ENCODE measurements at regions not wholly inside any gene's neighbourhood (a gene's known extent, or its start where the extent isn't known, plus 50 kb on each side); places are given as distances from the start of the nearest gene placed in this dataset.

DNA sequence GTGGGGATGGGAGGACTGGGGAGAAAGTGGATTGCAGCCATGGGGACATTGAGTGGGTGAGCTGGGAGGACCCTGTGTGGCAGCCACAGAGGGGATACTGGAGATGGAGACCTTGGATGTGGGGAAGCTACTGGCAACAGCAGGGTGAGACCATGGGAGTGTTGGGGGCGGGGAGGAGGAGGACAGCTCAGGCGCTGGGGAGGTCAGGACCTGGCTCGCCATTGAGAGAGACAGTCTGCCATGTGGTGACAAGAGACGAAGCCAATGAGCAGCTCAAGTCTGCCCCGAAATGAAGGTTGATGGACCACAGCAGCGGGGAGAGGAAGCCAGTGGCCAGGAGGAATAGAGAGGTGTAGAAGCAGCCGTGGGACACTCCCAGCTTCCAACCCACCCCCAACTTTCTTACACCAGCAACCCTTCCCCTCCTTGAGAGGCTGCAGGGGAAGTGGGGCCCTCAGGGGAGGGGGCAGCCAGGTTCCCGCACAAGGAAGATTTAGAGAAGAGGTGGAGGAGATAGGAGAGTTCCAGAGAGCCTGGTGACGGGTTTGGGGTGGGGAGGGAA, 118.1 kb downstream of the ASB7 start:
- Histone ChIP-seq H3K27ac (ENCODE audit: low read depth, low read length) (no peak overlapping the region), H3K9ac (ENCODE audit: extremely low read depth, low read length, poor library complexity, severe bottlenecking) (no peak overlapping the region), H3K9me3 (ENCODE audit: control insufficient read depth, low read length) (no peaks in the 10 kb centered on the region), H3K36me3 (ENCODE audit: control insufficient read depth, insufficient read depth, low read length) (no peaks in the 10 kb centered on the region), H3K4me1 (ENCODE audit: control insufficient read depth, insufficient read depth, low read length) (no peaks in the 10 kb centered on the region), H3K4me3 (ENCODE audit: low read length) (no peak overlapping the region), H3K27me3 (ENCODE audit: control insufficient read depth, insufficient read depth, low read length, poor library complexity, severe bottlenecking) (no peaks in the 10 kb centered on the region)
- peaks cover 11% of the 10 kb centered on the region for H3K4me1 Mint-ChIP-seq
- DNase-seq: no peak
- no peak overlapping the region for H3K27ac Mint-ChIP-seq
- no peak overlapping the region for H3K4me3 Mint-ChIP-seq
- peaks cover 17% of the 10 kb centered on the region for H3K27me3 Mint-ChIP-seq (ENCODE audit: insufficient read depth)
- WGBS, 2 experiments (ENCODE audit: insufficient coverage in 1 of 2, insufficient read length in 1 of 2): 86% methylated on average over 4 to 8 of the region's 9 CpGs
- H3K9me3 Mint-ChIP-seq: no peaks in the 10 kb centered on the region
- no peaks in the 10 kb centered on the region for H3K36me3 Mint-ChIP-seq (ENCODE audit: low read depth)
- TF ChIP-seq CTCF (conservative IDR thresholded peaks at IDR 0.05): no peak

DNA sequence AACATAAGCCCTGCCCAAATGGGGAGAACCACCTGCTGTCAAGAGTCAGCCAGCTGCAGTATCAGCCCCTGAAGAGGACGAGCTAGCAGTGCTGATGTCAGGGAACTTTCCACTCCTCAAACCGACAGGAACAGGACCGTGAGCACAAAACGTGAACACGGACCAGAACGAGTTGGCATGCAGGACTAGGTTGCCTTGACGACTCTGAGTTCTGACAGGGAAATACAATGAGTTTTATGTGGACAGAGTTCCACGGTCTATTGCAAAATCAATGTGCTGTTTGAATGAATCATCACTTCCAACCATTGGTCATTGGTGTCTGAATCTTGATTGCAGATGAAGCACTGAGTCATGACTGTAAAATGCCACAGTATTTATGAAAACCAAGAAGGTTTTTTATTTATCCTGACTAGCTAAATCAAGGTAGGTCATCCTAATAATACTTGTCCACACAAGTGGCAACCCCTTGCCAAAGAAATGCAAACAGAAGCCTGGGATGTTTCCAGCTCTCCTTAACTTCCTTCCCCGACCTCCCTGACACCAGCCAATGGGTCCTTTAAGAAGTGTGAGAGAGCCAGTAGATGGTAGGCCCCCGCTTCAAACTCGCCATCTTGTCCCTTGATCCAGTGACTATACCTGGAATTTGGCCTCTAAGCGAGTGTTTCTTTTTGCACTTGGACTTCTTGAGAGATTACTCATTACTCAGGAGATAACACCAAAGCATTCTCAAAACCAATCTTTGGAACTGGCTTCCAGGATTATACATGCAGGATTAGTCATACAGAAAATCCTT, 119.6 kb downstream of the ASB7 start:
- H3K4me3 Mint-ChIP-seq: no peak overlapping the region
- Histone ChIP-seq H3K9me3 (ENCODE audit: control insufficient read depth, low read length) (no peaks in the 10 kb centered on the region), H3K9ac (ENCODE audit: extremely low read depth, low read length, poor library complexity, severe bottlenecking) (no peak overlapping the region), H3K4me1 (ENCODE audit: control insufficient read depth, insufficient read depth, low read length) (no peaks in the 10 kb centered on the region), H3K27me3 (ENCODE audit: control insufficient read depth, insufficient read depth, low read length, poor library complexity, severe bottlenecking) (no peaks in the 10 kb centered on the region), H3K27ac (ENCODE audit: low read depth, low read length) (no peak overlapping the region), H3K4me3 (ENCODE audit: low read length) (no peak overlapping the region), H3K36me3 (ENCODE audit: control insufficient read depth, insufficient read depth, low read length) (no peaks in the 10 kb centered on the region)
- peaks cover 9% of the 10 kb centered on the region for H3K4me1 Mint-ChIP-seq
- no peak for TF ChIP-seq CTCF (conservative IDR thresholded peaks at IDR 0.05)
- H3K9me3 Mint-ChIP-seq: no peaks in the 10 kb centered on the region
- peaks cover 17% of the 10 kb centered on the region for H3K27me3 Mint-ChIP-seq (ENCODE audit: insufficient read depth)
- H3K27ac Mint-ChIP-seq: no peak overlapping the region
- H3K36me3 Mint-ChIP-seq (ENCODE audit: low read depth): no peaks in the 10 kb centered on the region
- peak; percentile 24 for DNase-seq
- WGBS, 2 experiments (ENCODE audit: insufficient coverage in 1 of 2, insufficient read length in 1 of 2): 82 to 91% methylated on average over 11 to 12 of the region's 12 CpGs

DNA sequence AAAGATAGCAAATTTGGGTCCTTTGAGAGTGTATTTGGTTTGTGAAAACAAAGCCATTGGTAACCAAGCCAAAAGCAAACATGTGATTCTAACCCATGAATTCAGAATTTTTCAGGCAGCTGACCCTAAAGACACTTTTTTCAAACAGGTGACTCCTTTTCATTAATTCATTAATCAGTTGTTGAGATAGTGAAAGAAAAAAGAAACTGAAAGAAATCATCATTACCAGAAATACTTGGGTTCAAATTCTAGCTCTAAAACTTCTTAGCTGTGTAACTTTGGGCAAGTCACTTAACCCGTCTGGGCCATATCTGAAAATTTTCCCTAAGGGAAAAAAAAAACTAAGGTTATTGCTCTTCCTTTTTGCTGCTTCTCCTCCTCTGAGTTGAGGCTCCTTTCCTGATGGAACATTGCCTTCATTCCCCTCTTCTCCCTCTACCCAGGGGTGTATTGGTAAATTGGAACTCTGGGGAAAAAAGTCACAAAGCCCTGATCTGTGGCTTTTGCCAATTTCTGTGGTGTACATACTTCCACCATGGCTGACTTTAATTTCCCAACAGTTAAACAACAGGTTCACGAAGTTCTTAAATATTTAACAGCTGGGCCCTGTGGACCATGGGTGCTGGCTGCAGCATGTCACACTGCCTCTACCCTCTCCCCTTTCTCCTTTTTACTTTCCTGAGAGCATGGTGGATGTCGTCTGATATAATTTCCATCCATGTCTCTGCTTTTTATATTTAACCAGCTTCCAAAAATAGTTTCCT, 120.3 kb downstream of the ASB7 start:
- H3K4me1 Mint-ChIP-seq: peaks cover 9% of the 10 kb centered on the region
- peaks cover 20% of the 10 kb centered on the region for H3K27me3 Mint-ChIP-seq (ENCODE audit: insufficient read depth)
- Histone ChIP-seq H3K9me3 (ENCODE audit: control insufficient read depth, low read length) (no peaks in the 10 kb centered on the region), H3K27me3 (ENCODE audit: control insufficient read depth, insufficient read depth, low read length, poor library complexity, severe bottlenecking) (no peaks in the 10 kb centered on the region), H3K27ac (ENCODE audit: low read depth, low read length) (no peak overlapping the region), H3K36me3 (ENCODE audit: control insufficient read depth, insufficient read depth, low read length) (no peaks in the 10 kb centered on the region), H3K4me3 (ENCODE audit: low read length) (no peak overlapping the region), H3K4me1 (ENCODE audit: control insufficient read depth, insufficient read depth, low read length) (no peaks in the 10 kb centered on the region), H3K9ac (ENCODE audit: extremely low read depth, low read length, poor library complexity, severe bottlenecking) (no peak overlapping the region)
- H3K4me3 Mint-ChIP-seq: no peak overlapping the region
- no peak for TF ChIP-seq CTCF (conservative IDR thresholded peaks at IDR 0.05)
- no peak overlapping the region for H3K27ac Mint-ChIP-seq
- 89 to 92% methylated on average over 2 to 3 of the region's 3 CpGs for WGBS, 2 experiments (ENCODE audit: insufficient coverage in 1 of 2, insufficient read length in 1 of 2)
- no peak for DNase-seq
- H3K36me3 Mint-ChIP-seq (ENCODE audit: low read depth): no peaks in the 10 kb centered on the region
- H3K9me3 Mint-ChIP-seq: no peaks in the 10 kb centered on the region
